Astrocyte (in vitro differentiated cells and primary cell): ENCODE measurements at regions not wholly inside any gene's neighbourhood (a gene's known extent, or its start where the extent isn't known, plus 50 kb on each side); places are given as distances from the start of the nearest gene placed in this dataset.
A peak's percentile ranks its signal among the peaks of the same experiment; 100 is the strongest.

Experiments
- DNase-seq: peaks from one replicate; pipeline ENCODE4 v3.0.0-alpha.2; 2010; ENCODE audit warnings: low read depth
- FAIRE-seq: peaks from 2 replicates; lab custom pipeline; 2011; peaks lifted over from hg19 to GRCh38; lab: Jason Lieb, UNC
- H2AFZ ChIP-seq: 2 replicates; pipeline ENCODE4 v1.6.0; 2012; ENCODE audit warnings: low read depth, low read length, inconsistent platforms
- H3K27ac ChIP-seq: 2 replicates; pipeline ENCODE4 v1.5.1; 2011; ENCODE audit warnings: low read depth, low read length, inconsistent platforms
- H3K27me3 ChIP-seq: 2 replicates; pipeline ENCODE4 v1.6.0; 2011; ENCODE audit warnings: low read length, inconsistent platforms; ENCODE audit not compliant: insufficient read depth
- H3K36me3 ChIP-seq: 2 replicates; pipeline ENCODE4 v1.5.1; 2011; ENCODE audit warnings: low read length, inconsistent platforms; ENCODE audit not compliant: insufficient read depth
- H3K4me1 ChIP-seq: 2 replicates; pipeline ENCODE4 v1.5.1; 2011; ENCODE audit warnings: low read length, inconsistent platforms; ENCODE audit not compliant: insufficient read depth
- H3K4me2 ChIP-seq: 2 replicates; pipeline ENCODE4 v1.6.0; 2012; ENCODE audit warnings: low read length, inconsistent platforms
- H3K4me3 ChIP-seq: 2 replicates; pipeline ENCODE4 v1.5.1; 2011; ENCODE audit warnings: low read depth, mild to moderate bottlenecking, low read length, inconsistent platforms; ENCODE audit not compliant: insufficient read depth
- H3K79me2 ChIP-seq: 2 replicates; pipeline ENCODE4 v1.6.0; 2012; ENCODE audit warnings: mild to moderate bottlenecking, low read length, inconsistent platforms; ENCODE audit not compliant: insufficient read depth
- H3K9ac ChIP-seq: 2 replicates; pipeline ENCODE4 v1.6.0; 2012; ENCODE audit warnings: mild to moderate bottlenecking, low read length, inconsistent platforms
- H3K9me3 ChIP-seq: 2 replicates; pipeline ENCODE4 v1.5.1; 2012; ENCODE audit warnings: low read depth, mild to moderate bottlenecking, low read length, inconsistent platforms; ENCODE audit not compliant: insufficient read depth
- H4K20me1 ChIP-seq: 2 replicates; pipeline ENCODE4 v1.6.0; 2012; ENCODE audit warnings: low read length, inconsistent platforms; ENCODE audit not compliant: insufficient read depth
- H3K27ac Mint-ChIP-seq: one replicate; pipeline ENCODE4 v1.8.0; 2021; ENCODE audit warnings: mild to moderate bottlenecking, mixed read lengths; ENCODE audit not compliant: unreplicated experiment
- H3K27me3 Mint-ChIP-seq: one replicate; pipeline ENCODE4 v1.8.0; 2021; ENCODE audit warnings: low read depth, mixed read lengths; ENCODE audit not compliant: unreplicated experiment
- H3K36me3 Mint-ChIP-seq: one replicate; pipeline ENCODE4 v1.8.0; 2021; ENCODE audit warnings: low read depth, mixed read lengths; ENCODE audit not compliant: unreplicated experiment
- H3K4me1 Mint-ChIP-seq: one replicate; pipeline ENCODE4 v1.8.0; 2021; ENCODE audit warnings: low read depth, mixed read lengths; ENCODE audit not compliant: unreplicated experiment
- H3K4me3 Mint-ChIP-seq: one replicate; pipeline ENCODE4 v1.8.0; 2021; ENCODE audit warnings: mild to moderate bottlenecking, moderate library complexity, mixed read lengths; ENCODE audit not compliant: unreplicated experiment
- H3K9me3 Mint-ChIP-seq: one replicate; pipeline ENCODE4 v1.8.0; 2021; ENCODE audit warnings: mild to moderate bottlenecking, mixed read lengths; ENCODE audit not compliant: unreplicated experiment
- EZH2 ChIP-seq: IDR thresholded peaks from 2 replicates; pipeline ENCODE4 v1.6.1; 2012; ENCODE audit warnings: mild to moderate bottlenecking, low read length, inconsistent platforms; ENCODE audit not compliant: insufficient read depth
- TF ChIP-seq, protein P1 (sequence below): IDR thresholded peaks from 2 replicates; pipeline ENCODE4 v1.5.1; 2011; ENCODE audit warnings: low read depth, mild to moderate bottlenecking, inconsistent platforms, low read length, moderate library complexity; ENCODE audit not compliant: insufficient read depth

DNA sequence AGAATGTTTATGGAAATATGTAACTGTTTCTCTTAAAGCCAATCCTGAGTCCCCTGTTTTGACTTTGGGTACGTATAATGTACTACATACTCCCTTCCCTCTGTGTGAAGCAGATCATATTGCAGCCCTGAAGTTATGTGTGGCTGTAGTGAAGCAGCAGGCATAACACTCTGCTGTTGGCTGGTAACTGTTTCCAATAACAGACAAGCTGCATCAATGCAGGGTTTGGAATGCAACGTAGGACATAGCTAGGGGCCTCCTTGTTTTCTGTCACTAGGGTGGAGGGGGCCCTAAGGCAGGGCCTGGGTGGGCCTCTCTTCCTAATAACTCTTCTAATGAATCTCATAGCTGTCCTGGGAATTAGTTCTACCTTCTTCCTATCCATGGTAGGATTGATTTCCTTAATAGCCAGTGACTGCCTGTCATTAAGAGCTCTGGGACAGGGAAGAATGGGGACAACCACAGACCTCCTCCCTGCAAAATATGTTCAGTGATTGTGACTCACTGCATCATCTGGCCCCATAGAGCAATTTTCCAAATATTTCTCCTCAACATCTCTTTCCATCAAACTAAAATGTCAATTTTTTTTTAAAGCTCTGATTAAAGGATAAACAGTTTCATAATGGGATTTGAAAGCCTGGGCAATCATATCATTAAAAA is 129.6 kb upstream of the HMHB1 start:
- H3K9me3 Mint-ChIP-seq = no peaks in the 10 kb centered on the region

DNA sequence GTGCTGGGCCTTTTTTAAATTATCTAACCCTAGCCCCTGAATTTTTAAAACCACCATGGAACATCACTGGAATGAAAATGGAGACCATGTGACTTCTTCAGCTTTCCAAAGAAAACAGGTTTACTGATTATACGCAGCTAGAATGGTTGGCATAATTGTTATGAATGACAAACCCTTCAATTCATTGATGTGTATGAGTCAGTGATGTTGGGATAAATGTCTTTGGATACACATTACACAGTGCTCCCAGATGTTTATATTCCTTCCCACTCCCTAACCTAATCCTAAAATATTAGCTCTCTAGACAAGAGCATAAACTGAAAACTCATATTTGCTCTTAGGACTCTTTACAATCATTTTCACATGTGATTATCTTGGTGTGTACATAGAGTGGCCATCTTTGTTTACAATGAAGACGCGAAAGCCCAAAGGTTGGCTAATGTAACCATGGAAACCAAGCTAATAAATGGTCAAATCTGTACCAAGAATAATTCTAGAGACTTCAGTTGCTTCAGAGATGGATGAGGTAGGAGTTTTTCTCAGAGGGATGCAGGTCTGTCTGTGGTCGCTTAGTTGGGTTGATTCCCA is 131.2 kb upstream of the HMHB1 start:
- no peak overlapping the region for H3K4me2 ChIP-seq
- no peaks in the 10 kb centered on the region for H3K27me3 ChIP-seq
- Mint-ChIP-seq H3K27me3 (no peaks in the 10 kb centered on the region), H3K36me3 (no peaks in the 10 kb centered on the region), H3K4me3 (no peak overlapping the region), H3K9me3 (no peaks in the 10 kb centered on the region), H3K27ac (no peak overlapping the region), H3K4me1 (peaks cover 4% of the 10 kb centered on the region)
- H3K79me2 ChIP-seq = no peaks in the 10 kb centered on the region
- no peak for TF ChIP-seq EZH2
- TF ChIP-seq, protein P1, sequence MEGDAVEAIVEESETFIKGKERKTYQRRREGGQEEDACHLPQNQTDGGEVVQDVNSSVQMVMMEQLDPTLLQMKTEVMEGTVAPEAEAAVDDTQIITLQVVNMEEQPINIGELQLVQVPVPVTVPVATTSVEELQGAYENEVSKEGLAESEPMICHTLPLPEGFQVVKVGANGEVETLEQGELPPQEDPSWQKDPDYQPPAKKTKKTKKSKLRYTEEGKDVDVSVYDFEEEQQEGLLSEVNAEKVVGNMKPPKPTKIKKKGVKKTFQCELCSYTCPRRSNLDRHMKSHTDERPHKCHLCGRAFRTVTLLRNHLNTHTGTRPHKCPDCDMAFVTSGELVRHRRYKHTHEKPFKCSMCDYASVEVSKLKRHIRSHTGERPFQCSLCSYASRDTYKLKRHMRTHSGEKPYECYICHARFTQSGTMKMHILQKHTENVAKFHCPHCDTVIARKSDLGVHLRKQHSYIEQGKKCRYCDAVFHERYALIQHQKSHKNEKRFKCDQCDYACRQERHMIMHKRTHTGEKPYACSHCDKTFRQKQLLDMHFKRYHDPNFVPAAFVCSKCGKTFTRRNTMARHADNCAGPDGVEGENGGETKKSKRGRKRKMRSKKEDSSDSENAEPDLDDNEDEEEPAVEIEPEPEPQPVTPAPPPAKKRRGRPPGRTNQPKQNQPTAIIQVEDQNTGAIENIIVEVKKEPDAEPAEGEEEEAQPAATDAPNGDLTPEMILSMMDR = no peak
- no peaks in the 10 kb centered on the region for H3K36me3 ChIP-seq
- no peak overlapping the region for H3K4me3 ChIP-seq
- H3K9ac ChIP-seq = no peak overlapping the region
- no peaks in the 10 kb centered on the region for H4K20me1 ChIP-seq
- DNase-seq = no peak
- peaks cover 5% of the 10 kb centered on the region for H3K4me1 ChIP-seq
- no peak overlapping the region for H3K27ac ChIP-seq
- H2AFZ ChIP-seq = no peak overlapping the region
- H3K9me3 ChIP-seq = no peaks in the 10 kb centered on the region
- peak; percentile 34 for FAIRE-seq

More for the DNA sequence above, 129.6 kb upstream of the HMHB1 start:
- H3K4me2 ChIP-seq = no peak overlapping the region
- Mint-ChIP-seq H3K36me3 (no peaks in the 10 kb centered on the region), H3K4me3 (no peak overlapping the region), H3K27ac (no peak overlapping the region), H3K4me1 (peaks cover 4% of the 10 kb centered on the region), H3K27me3 (no peaks in the 10 kb centered on the region)
- no peaks in the 10 kb centered on the region for H3K79me2 ChIP-seq
- no peak for TF ChIP-seq EZH2
- TF ChIP-seq, protein P1 = no peak
- H4K20me1 ChIP-seq = no peaks in the 10 kb centered on the region
- H3K4me3 ChIP-seq = no peak overlapping the region
- no peaks in the 10 kb centered on the region for H3K36me3 ChIP-seq
- FAIRE-seq (no peak), DNase-seq (no peak)
- no peaks in the 10 kb centered on the region for H3K9me3 ChIP-seq
- H3K27ac ChIP-seq = no peak overlapping the region
- H3K27me3 ChIP-seq = no peaks in the 10 kb centered on the region
- H2AFZ ChIP-seq = no peak overlapping the region
- peaks cover 5% of the 10 kb centered on the region for H3K4me1 ChIP-seq
- no peak overlapping the region for H3K9ac ChIP-seq

- H3K9me3 Mint-ChIP-seq = no peaks in the 10 kb centered on the region
- TF ChIP-seq, protein P1 = no peak
- TF ChIP-seq EZH2 = no peak
- no peak overlapping the region for H3K4me3 Mint-ChIP-seq
- no peaks in the 10 kb centered on the region for H3K27me3 Mint-ChIP-seq
- H3K9ac ChIP-seq = no peak overlapping the region
- no peak overlapping the region for H3K27ac ChIP-seq
- H3K79me2 ChIP-seq = no peaks in the 10 kb centered on the region
- no peaks in the 10 kb centered on the region for H3K27me3 ChIP-seq
- peaks cover 4% of the 10 kb centered on the region for H3K4me1 Mint-ChIP-seq
- no peak overlapping the region for H3K4me3 ChIP-seq
- peak; percentile 97 for FAIRE-seq
- DNase-seq = no peak
- H3K27ac Mint-ChIP-seq = no peak overlapping the region
- H3K9me3 ChIP-seq = no peaks in the 10 kb centered on the region
- H3K4me2 ChIP-seq = no peak overlapping the region
- no peaks in the 10 kb centered on the region for H3K36me3 Mint-ChIP-seq
- H3K36me3 ChIP-seq = no peaks in the 10 kb centered on the region
- peaks cover 5% of the 10 kb centered on the region for H3K4me1 ChIP-seq
- no peak overlapping the region for H2AFZ ChIP-seq
- H4K20me1 ChIP-seq = no peaks in the 10 kb centered on the region
Measured at GRCh38 chr5:143679777-143680176, 132.2 kb upstream of the HMHB1 start.
